IMR-90 (cell line): ENCODE measurements at regions not wholly inside any gene's neighbourhood (a gene's known extent, or its start where the extent isn't known, plus 50 kb on each side); places are given as distances from the start of the nearest gene placed in this dataset.

Experiments
- BHLHE40 ChIP-seq: fragments of 150-350 bp; IDR thresholded peaks from 2 replicates; pipeline ENCODE4 v1.6.1; 2016; ENCODE audit warnings: mild to moderate bottlenecking, low read depth, low read length
- CEBPB ChIP-seq: IDR thresholded peaks from 2 replicates; pipeline ENCODE4 v1.6.1; 2012; ENCODE audit warnings: low read depth, low read length, improper control_type of control experiment
- CTCF ChIP-seq: conservative IDR thresholded peaks from 2 replicates; pipeline ENCODE4 v1.5.1; 2012; ENCODE audit warnings: mild to moderate bottlenecking, low read depth, low read length, improper control_type of control experiment
- ELK1 ChIP-seq: fragments of 150-350 bp; IDR thresholded peaks from 2 replicates; pipeline ENCODE4 v1.6.1; 2016; ENCODE audit warnings: low read depth, mild to moderate bottlenecking, low read length, moderate library complexity, borderline replicate concordance
- FOS ChIP-seq: fragments of 150-350 bp; IDR thresholded peaks from 2 replicates; pipeline ENCODE4 v1.6.1; 2016; ENCODE audit warnings: low read depth, low read length
- MAFK ChIP-seq: IDR thresholded peaks from 2 replicates; pipeline ENCODE4 v1.6.1; 2012; ENCODE audit warnings: low read depth, low read length, improper control_type of control experiment
- MXI1 ChIP-seq: IDR thresholded peaks from 2 replicates; pipeline ENCODE4 v1.6.1; 2012; ENCODE audit warnings: low read depth, mild to moderate bottlenecking, low read length, moderate library complexity, borderline replicate concordance
- NFE2L2 ChIP-seq: fragments of 150-350 bp; IDR thresholded peaks from 2 replicates; pipeline ENCODE4 v1.6.1; 2016; ENCODE audit warnings: low read depth, mild to moderate bottlenecking, low read length
- POLR2A ChIP-seq: IDR thresholded peaks from 2 replicates; pipeline ENCODE4 v1.6.1; 2012; ENCODE audit warnings: mild to moderate bottlenecking, low read depth, low read length
- RAD21 ChIP-seq: IDR thresholded peaks from 2 replicates; pipeline ENCODE4 v1.6.1; 2012; ENCODE audit warnings: low read length, improper control_type of control experiment
- RCOR1 ChIP-seq: IDR thresholded peaks from 2 replicates; pipeline ENCODE4 v1.6.1; 2012; ENCODE audit warnings: mild to moderate bottlenecking, low read length, improper control_type of control experiment; ENCODE audit not compliant: insufficient replicate concordance

- TF ChIP-seq CTCF (no peak), RAD21 (no peak), MAFK (no peak), ELK1 (no peak), BHLHE40 (no peak), FOS (no peak), POLR2A (no peak), NFE2L2 (no peak), MXI1 (no peak), RCOR1 (no peak), CEBPB (no peak)
Observed at GRCh38 chr10:33832124-33832787, 497.8 kb upstream of the NRP1 start.
